Astrocyte (in vitro differentiated cells and primary cell): ENCODE measurements at regions not wholly inside any gene's neighbourhood (a gene's known extent, or its start where the extent isn't known, plus 50 kb on each side); places are given as distances from the start of the nearest gene placed in this dataset.
A peak's percentile ranks its signal among the peaks of the same experiment; 100 is the strongest.

Experiments used
- DNase-seq: peaks from one replicate; pipeline ENCODE4 v3.0.0-alpha.2; 2010; ENCODE audit warnings: low read depth
- FAIRE-seq: peaks from 2 replicates; lab custom pipeline; 2011; peaks lifted over from hg19 to GRCh38; lab: Jason Lieb, UNC
- H2AFZ ChIP-seq: 2 replicates; pipeline ENCODE4 v1.6.0; 2012; ENCODE audit warnings: low read depth, low read length, inconsistent platforms
- H3K27ac ChIP-seq: 2 replicates; pipeline ENCODE4 v1.5.1; 2011; ENCODE audit warnings: low read depth, low read length, inconsistent platforms
- H3K27me3 ChIP-seq: 2 replicates; pipeline ENCODE4 v1.6.0; 2011; ENCODE audit warnings: low read length, inconsistent platforms; ENCODE audit not compliant: insufficient read depth
- H3K36me3 ChIP-seq: 2 replicates; pipeline ENCODE4 v1.5.1; 2011; ENCODE audit warnings: low read length, inconsistent platforms; ENCODE audit not compliant: insufficient read depth
- H3K4me1 ChIP-seq: 2 replicates; pipeline ENCODE4 v1.5.1; 2011; ENCODE audit warnings: low read length, inconsistent platforms; ENCODE audit not compliant: insufficient read depth
- H3K4me2 ChIP-seq: 2 replicates; pipeline ENCODE4 v1.6.0; 2012; ENCODE audit warnings: low read length, inconsistent platforms
- H3K4me3 ChIP-seq: 2 replicates; pipeline ENCODE4 v1.5.1; 2011; ENCODE audit warnings: low read depth, mild to moderate bottlenecking, low read length, inconsistent platforms; ENCODE audit not compliant: insufficient read depth
- H3K79me2 ChIP-seq: 2 replicates; pipeline ENCODE4 v1.6.0; 2012; ENCODE audit warnings: mild to moderate bottlenecking, low read length, inconsistent platforms; ENCODE audit not compliant: insufficient read depth
- H3K9ac ChIP-seq: 2 replicates; pipeline ENCODE4 v1.6.0; 2012; ENCODE audit warnings: mild to moderate bottlenecking, low read length, inconsistent platforms
- H3K9me3 ChIP-seq: 2 replicates; pipeline ENCODE4 v1.5.1; 2012; ENCODE audit warnings: low read depth, mild to moderate bottlenecking, low read length, inconsistent platforms; ENCODE audit not compliant: insufficient read depth
- H4K20me1 ChIP-seq: 2 replicates; pipeline ENCODE4 v1.6.0; 2012; ENCODE audit warnings: low read length, inconsistent platforms; ENCODE audit not compliant: insufficient read depth
- H3K27ac Mint-ChIP-seq: one replicate; pipeline ENCODE4 v1.8.0; 2021; ENCODE audit warnings: mild to moderate bottlenecking, mixed read lengths; ENCODE audit not compliant: unreplicated experiment
- H3K27me3 Mint-ChIP-seq: one replicate; pipeline ENCODE4 v1.8.0; 2021; ENCODE audit warnings: low read depth, mixed read lengths; ENCODE audit not compliant: unreplicated experiment
- H3K36me3 Mint-ChIP-seq: one replicate; pipeline ENCODE4 v1.8.0; 2021; ENCODE audit warnings: low read depth, mixed read lengths; ENCODE audit not compliant: unreplicated experiment
- H3K4me1 Mint-ChIP-seq: one replicate; pipeline ENCODE4 v1.8.0; 2021; ENCODE audit warnings: low read depth, mixed read lengths; ENCODE audit not compliant: unreplicated experiment
- H3K4me3 Mint-ChIP-seq: one replicate; pipeline ENCODE4 v1.8.0; 2021; ENCODE audit warnings: mild to moderate bottlenecking, moderate library complexity, mixed read lengths; ENCODE audit not compliant: unreplicated experiment
- H3K9me3 Mint-ChIP-seq: one replicate; pipeline ENCODE4 v1.8.0; 2021; ENCODE audit warnings: mild to moderate bottlenecking, mixed read lengths; ENCODE audit not compliant: unreplicated experiment
- CTCF ChIP-seq: IDR thresholded peaks from 2 replicates; pipeline ENCODE4 v1.5.1; 2011; ENCODE audit warnings: low read depth, mild to moderate bottlenecking, inconsistent platforms, low read length, moderate library complexity; ENCODE audit not compliant: insufficient read depth
- EZH2 ChIP-seq: IDR thresholded peaks from 2 replicates; pipeline ENCODE4 v1.6.1; 2012; ENCODE audit warnings: mild to moderate bottlenecking, low read length, inconsistent platforms; ENCODE audit not compliant: insufficient read depth

GRCh38 chr5:164420161-164420560, 914.7 kb downstream of the MAT2B start:
- Histone ChIP-seq H3K9ac (no peak overlapping the region), H4K20me1 (no peaks in the 10 kb centered on the region), H3K79me2 (no peaks in the 10 kb centered on the region), H3K27me3 (no peaks in the 10 kb centered on the region), H3K9me3 (peaks cover 4% of the 10 kb centered on the region), H3K4me1 (no peaks in the 10 kb centered on the region), H2AFZ (no peak overlapping the region), H3K4me3 (no peak overlapping the region), H3K36me3 (no peaks in the 10 kb centered on the region), H3K27ac (no peak overlapping the region), H3K4me2 (no peak overlapping the region)
- Mint-ChIP-seq H3K27ac (no peak overlapping the region), H3K36me3 (no peaks in the 10 kb centered on the region), H3K4me1 (no peaks in the 10 kb centered on the region), H3K27me3 (no peaks in the 10 kb centered on the region), H3K4me3 (no peak overlapping the region), H3K9me3 (peaks cover 19% of the 10 kb centered on the region)
- FAIRE-seq (no peak), DNase-seq (no peak)
- TF ChIP-seq CTCF = no peak

- peak; percentile 8 for DNase-seq
- Histone ChIP-seq H3K27ac (no peak overlapping the region), H3K79me2 (no peaks in the 10 kb centered on the region), H3K27me3 (no peaks in the 10 kb centered on the region), H3K9ac (no peak overlapping the region), H2AFZ (no peak overlapping the region), H3K4me3 (no peak overlapping the region), H3K9me3 (peaks cover 4% of the 10 kb centered on the region), H3K4me2 (no peak overlapping the region), H3K4me1 (no peaks in the 10 kb centered on the region), H4K20me1 (no peaks in the 10 kb centered on the region), H3K36me3 (no peaks in the 10 kb centered on the region)
- no peaks in the 10 kb centered on the region for H3K27me3 Mint-ChIP-seq
- H3K36me3 Mint-ChIP-seq = no peaks in the 10 kb centered on the region
- no peaks in the 10 kb centered on the region for H3K4me1 Mint-ChIP-seq
- no peak overlapping the region for H3K4me3 Mint-ChIP-seq
- no peak for FAIRE-seq
- peaks cover 19% of the 10 kb centered on the region for H3K9me3 Mint-ChIP-seq
- TF ChIP-seq EZH2 = no peak
- peak; percentile 7 for TF ChIP-seq CTCF
- no peak overlapping the region for H3K27ac Mint-ChIP-seq
Measured at GRCh38 chr5:164422400-164422799, 917.0 kb downstream of the MAT2B start.

- no peaks in the 10 kb centered on the region for H3K27me3 Mint-ChIP-seq
- no peak overlapping the region for H3K4me3 Mint-ChIP-seq
- FAIRE-seq (no peak), DNase-seq (no peak)
- Histone ChIP-seq H2AFZ (no peak overlapping the region), H3K9ac (no peak overlapping the region), H3K4me2 (no peak overlapping the region), H3K36me3 (no peaks in the 10 kb centered on the region), H3K27me3 (no peaks in the 10 kb centered on the region), H3K27ac (no peak overlapping the region), H3K4me1 (no peaks in the 10 kb centered on the region), H3K4me3 (no peak overlapping the region), H3K79me2 (no peaks in the 10 kb centered on the region), H3K9me3 (no peaks in the 10 kb centered on the region), H4K20me1 (no peaks in the 10 kb centered on the region)
- H3K36me3 Mint-ChIP-seq = no peaks in the 10 kb centered on the region
- no peak for TF ChIP-seq EZH2
- no peak for TF ChIP-seq CTCF
- no peak overlapping the region for H3K27ac Mint-ChIP-seq
- H3K9me3 Mint-ChIP-seq = peaks cover 7% of the 10 kb centered on the region
- H3K4me1 Mint-ChIP-seq = peaks cover 2% of the 10 kb centered on the region
Measured at GRCh38 chr5:164431634-164432304, 926.4 kb downstream of the MAT2B start.
